ENCODE measurements at regions not wholly inside any gene's neighbourhood (a gene's known extent, or its start where the extent isn't known, plus 50 kb on each side); places are given as distances from the start of the nearest gene placed in this dataset.

GRCh38 chrX:13115146-13115855, 70.9 kb upstream of the FAM9C start:
- no peak for FAIRE-seq

GRCh38 chrX:13112499-13112898, 68.1 kb upstream of the FAM9C start:
- no peaks in the 10 kb centered on the region for H3K36me3 ChIP-seq (ENCODE audit: control insufficient read depth, insufficient read depth, low read length)
- no peak for TF ChIP-seq CTCF (IDR thresholded peaks at IDR 0.05; ENCODE audit: insufficient read depth, low read length, severe bottlenecking)
- no peak for DNase-seq (ENCODE audit: low read depth)
- FAIRE-seq, result no peak
- no peak overlapping the region for H3K4me3 ChIP-seq (ENCODE audit: low read depth, low read length)
- no peaks in the 10 kb centered on the region for H3K27me3 ChIP-seq (ENCODE audit: control insufficient read depth, insufficient read depth, low read length)

More at GRCh38 chrX:13115146-13115855, 70.9 kb upstream of the FAM9C start:
- no peaks in the 10 kb centered on the region for H3K36me3 ChIP-seq (ENCODE audit: control insufficient read depth, insufficient read depth, low read length)
- no peaks in the 10 kb centered on the region for H3K27me3 ChIP-seq (ENCODE audit: control insufficient read depth, insufficient read depth, low read length)
- no peak overlapping the region for H3K4me3 ChIP-seq (ENCODE audit: low read depth, low read length)
- no peak for TF ChIP-seq CTCF (IDR thresholded peaks at IDR 0.05; ENCODE audit: insufficient read depth, low read length, severe bottlenecking)
- no peak for DNase-seq (ENCODE audit: low read depth)

GRCh38 chrX:13110433-13111324, 66.3 kb upstream of the FAM9C start:
- Histone ChIP-seq H3K36me3 (ENCODE audit: control insufficient read depth, insufficient read depth, low read length) (no peaks in the 10 kb centered on the region), H3K4me3 (ENCODE audit: low read depth, low read length) (no peak overlapping the region), H3K27me3 (ENCODE audit: control insufficient read depth, insufficient read depth, low read length) (no peaks in the 10 kb centered on the region)
- FAIRE-seq (peak; percentile 72), DNase-seq (ENCODE audit: low read depth) (peak; percentile 86)
- no peak for TF ChIP-seq CTCF (IDR thresholded peaks at IDR 0.05; ENCODE audit: insufficient read depth, low read length, severe bottlenecking)

- no peak for TF ChIP-seq CTCF (IDR thresholded peaks at IDR 0.05; ENCODE audit: insufficient read depth, low read length, severe bottlenecking)
- DNase-seq (ENCODE audit: low read depth) (peak; percentile 40), FAIRE-seq (no peak)
- H3K27me3 ChIP-seq (ENCODE audit: control insufficient read depth, insufficient read depth, low read length), result no peaks in the 10 kb centered on the region
- H3K4me3 ChIP-seq (ENCODE audit: low read depth, low read length), result no peak overlapping the region
- no peaks in the 10 kb centered on the region for H3K36me3 ChIP-seq (ENCODE audit: control insufficient read depth, insufficient read depth, low read length)
Observed at GRCh38 chrX:13109817-13110216, 65.4 kb upstream of the FAM9C start.

- DNase-seq (ENCODE audit: low read depth) (no peak), FAIRE-seq (no peak)
- Histone ChIP-seq H3K36me3 (ENCODE audit: control insufficient read depth, insufficient read depth, low read length) (no peaks in the 10 kb centered on the region), H3K4me3 (ENCODE audit: low read depth, low read length) (no peak overlapping the region), H3K27me3 (ENCODE audit: control insufficient read depth, insufficient read depth, low read length) (no peaks in the 10 kb centered on the region)
- TF ChIP-seq CTCF (IDR thresholded peaks at IDR 0.05; ENCODE audit: insufficient read depth, low read length, severe bottlenecking), result no peak
Observed at GRCh38 chrX:13103914-13104274, 59.5 kb upstream of the FAM9C start.
